Superior temporal gyrus (tissue), 1 donor: ENCODE measurements at regions not wholly inside any gene's neighbourhood (a gene's known extent, or its start where the extent isn't known, plus 50 kb on each side); places are given as distances from the start of the nearest gene placed in this dataset.
"Not testable (repeated sequence)": the region's sequence is repeated elsewhere in the genome, so short reads cannot be mapped to it uniquely, and the experiment has no call there.

Source experiments
- DNase-seq: peaks from one replicate; pipeline ENCODE4 v3.0.0-alpha.2; 2016; ENCODE audit errors: extremely low spot score

- DNase-seq = not testable (repeated sequence)
These were observed 51.7 kb downstream of the PPIAL4C start for GRCh38 chr1:149635290-149635899.

- peak; percentile 85 for DNase-seq
These were observed 52.9 kb downstream of the PPIAL4C start for GRCh38 chr1:149636286-149637122.

GRCh38 chr1:149638481-149638880, 54.8 kb downstream of the PPIAL4C start:
- not testable (repeated sequence) for DNase-seq

GRCh38 chr1:149638901-149639658, 55.4 kb downstream of the PPIAL4C start:
- not testable (repeated sequence) for DNase-seq

GRCh38 chr1:149641179-149641578, 57.5 kb downstream of the PPIAL4C start:
- DNase-seq = not testable (repeated sequence)

GRCh38 chr1:149644818-149645217, 61.2 kb downstream of the PPIAL4C start:
- not testable (repeated sequence) for DNase-seq

- DNase-seq = peak; percentile 8
These were observed 62.8 kb downstream of the PPIAL4C start for GRCh38 chr1:149646360-149647017.

GRCh38 chr1:149647018-149647373, 63.3 kb downstream of the PPIAL4C start:
- DNase-seq = not testable (repeated sequence)

- not testable (repeated sequence) for DNase-seq
These were observed 74.1 kb downstream of the PPIAL4C start for GRCh38 chr1:149657750-149658149.

- not testable (repeated sequence) for DNase-seq
These were observed 74.5 kb downstream of the PPIAL4C start for GRCh38 chr1:149658175-149658574.

- not testable (repeated sequence) for DNase-seq
These were observed 81.0 kb downstream of the PPIAL4C start for GRCh38 chr1:149664624-149665023.

GRCh38 chr1:149665033-149665432, 81.4 kb downstream of the PPIAL4C start:
- not testable (repeated sequence) for DNase-seq

GRCh38 chr1:149665528-149665927, 81.9 kb downstream of the PPIAL4C start:
- not testable (repeated sequence) for DNase-seq

GRCh38 chr1:149673231-149673909, 89.7 kb downstream of the PPIAL4C start:
- not testable (repeated sequence) for DNase-seq

- DNase-seq = not testable (repeated sequence)
These were observed 91.3 kb downstream of the PPIAL4C start for GRCh38 chr1:149674921-149675320.

GRCh38 chr1:149677359-149677758, 93.7 kb downstream of the PPIAL4C start:
- DNase-seq = not testable (repeated sequence)

GRCh38 chr1:149686593-149687238, 95.8 kb upstream of the FCGR1A start:
- DNase-seq = not testable (repeated sequence)

GRCh38 chr1:149691399-149691798, 91.1 kb upstream of the FCGR1A start:
- not testable (repeated sequence) for DNase-seq

- not testable (repeated sequence) for DNase-seq
These were observed 89.5 kb upstream of the FCGR1A start for GRCh38 chr1:149692804-149693539.

- DNase-seq = not testable (repeated sequence)
These were observed 87.4 kb upstream of the FCGR1A start for GRCh38 chr1:149695066-149695465.
